Right forelimb (tissue), 1 donor: ENCODE measurements at regions not wholly inside any gene's neighbourhood (a gene's known extent, or its start where the extent isn't known, plus 50 kb on each side); places are given as distances from the start of the nearest gene placed in this dataset.

Experiments
- DNase-seq: peaks from one replicate; pipeline ENCODE4 v3.0.0-alpha.2; 2018

DNA sequence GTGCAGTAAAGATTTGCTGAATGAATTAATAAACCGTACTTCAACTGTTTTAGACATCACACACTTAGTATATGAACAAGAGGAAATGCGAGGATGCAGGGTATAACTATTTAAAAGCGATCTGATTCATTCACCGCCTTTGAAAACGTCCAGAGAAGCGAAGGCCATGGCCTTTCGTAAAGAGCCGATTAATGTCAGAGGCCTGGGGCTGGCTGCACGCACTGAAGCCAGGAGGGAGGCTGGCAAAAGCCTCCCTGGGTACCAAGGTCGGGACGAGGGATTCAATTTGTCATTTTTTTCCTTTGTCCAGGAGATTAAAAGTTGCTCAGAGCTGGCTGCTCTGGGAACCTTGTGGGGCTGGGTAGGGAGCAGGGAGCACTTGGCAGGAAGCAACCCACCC is 307.4 kb downstream of the NPHP4 start:
- DNase-seq: no peak

DNA sequence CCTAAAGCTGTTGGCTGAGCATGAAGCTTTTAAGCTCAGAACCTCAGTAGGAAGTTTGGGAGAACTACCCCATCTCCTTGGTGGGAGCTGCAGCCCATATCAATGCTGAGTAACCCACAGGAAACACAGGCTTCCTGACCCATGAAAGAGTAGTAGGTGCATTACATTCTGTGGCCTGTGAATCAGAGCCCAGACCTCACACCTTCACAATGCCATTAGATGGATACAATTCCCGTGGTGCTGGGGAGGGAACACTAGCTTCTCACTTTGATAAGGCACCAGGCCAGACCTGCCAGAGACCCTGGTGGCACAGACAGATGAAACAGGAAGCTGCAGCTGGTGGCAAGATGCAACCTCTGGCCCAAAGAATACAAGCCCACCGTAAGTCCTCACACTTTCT is 308.8 kb downstream of the NPHP4 start:
- no peak for DNase-seq

DNA sequence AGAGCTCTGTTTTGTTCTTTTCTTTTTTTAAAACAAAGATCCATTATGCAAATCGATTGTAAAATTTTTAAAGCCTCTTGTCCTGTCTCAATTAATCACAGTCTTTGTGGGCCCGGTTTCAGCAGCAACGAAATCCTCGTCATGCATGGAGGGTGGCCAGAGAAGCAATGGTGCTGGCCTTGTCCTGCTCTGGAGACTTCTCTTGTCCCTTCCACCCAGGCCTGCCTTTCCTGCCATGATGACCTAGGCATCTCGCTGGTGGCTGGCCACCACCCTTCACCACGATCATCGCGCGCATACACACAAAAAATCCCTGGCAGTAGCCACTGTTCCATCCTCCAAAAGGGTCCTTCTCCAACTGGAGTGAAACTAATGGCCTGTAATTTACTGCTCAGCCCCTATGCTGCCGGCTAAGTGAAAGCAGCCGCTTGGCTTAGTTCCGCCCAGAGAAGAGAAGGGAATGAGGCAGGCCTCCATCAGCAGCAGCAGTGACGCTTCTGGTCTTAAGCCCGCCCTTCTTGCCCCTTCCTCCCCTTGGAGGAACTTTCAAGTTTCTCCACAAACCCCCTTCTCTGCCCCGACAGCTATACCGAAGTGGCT is 309.5 kb downstream of the NPHP4 start:
- DNase-seq: peak; percentile 55

GRCh38 chr1:5681654-5682053 is 310.6 kb downstream of the NPHP4 start:
- peak; percentile 1 for DNase-seq

- DNase-seq: peak; percentile 26
These were observed 311.6 kb downstream of the NPHP4 start for GRCh38 chr1:5680600-5680999.

DNA sequence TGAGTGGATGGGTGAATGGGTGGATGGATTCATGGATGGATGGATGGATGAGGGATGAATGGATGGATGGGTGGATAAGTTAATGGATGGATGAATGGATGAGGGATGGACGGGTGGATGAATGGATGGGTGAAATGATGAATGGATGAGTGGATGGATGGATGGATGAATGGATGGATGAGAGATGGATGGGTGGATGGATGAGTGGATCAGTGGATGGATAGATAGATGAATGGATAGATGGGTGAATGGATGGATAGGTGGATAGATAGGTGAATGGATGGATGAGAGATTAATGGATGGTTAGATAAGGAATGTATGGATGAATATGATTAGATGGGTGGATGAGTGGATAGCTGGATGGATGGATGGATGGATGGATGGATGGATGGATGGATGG is 313.5 kb downstream of the NPHP4 start:
- DNase-seq: no peak

- peak; percentile 9 for DNase-seq
These were observed 319.9 kb downstream of the NPHP4 start for GRCh38 chr1:5672355-5672754.

DNA sequence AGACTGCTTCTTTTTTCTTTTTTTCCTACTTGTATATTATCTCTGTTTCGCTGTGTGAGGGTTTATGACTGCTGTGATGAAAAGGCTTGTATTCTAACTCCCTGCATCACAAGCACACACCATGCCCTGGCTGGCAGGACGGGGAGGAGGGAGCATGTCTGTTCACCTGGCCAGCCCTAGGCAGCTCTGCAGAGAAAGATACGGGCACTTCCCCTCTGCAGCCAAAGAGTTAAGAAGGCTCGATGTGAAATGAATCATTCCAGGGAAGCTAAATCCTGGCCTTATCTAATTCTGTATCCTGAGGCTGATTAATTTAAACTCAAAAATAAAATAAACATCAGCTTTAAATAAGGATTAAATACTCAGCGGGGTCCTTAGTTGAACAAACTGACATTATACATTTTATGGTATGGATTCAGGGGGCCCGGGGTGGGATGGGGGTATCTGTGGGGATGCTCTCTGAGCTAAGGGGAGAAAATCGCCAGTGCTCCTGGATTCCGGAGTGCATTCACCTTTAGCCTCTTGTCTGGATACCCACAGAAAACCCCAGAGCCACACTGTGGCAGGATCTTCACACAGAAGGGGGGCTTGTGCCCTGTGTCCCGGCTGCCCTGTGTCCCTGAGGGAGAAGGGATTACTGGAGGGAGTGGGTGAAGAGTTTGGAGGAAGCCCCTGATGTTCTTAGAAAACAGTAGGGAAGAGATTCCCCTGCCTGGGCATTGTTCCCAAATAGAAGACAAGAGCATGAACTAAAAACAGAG is 321.5 kb downstream of the NPHP4 start:
- DNase-seq: peak; percentile 12

DNA sequence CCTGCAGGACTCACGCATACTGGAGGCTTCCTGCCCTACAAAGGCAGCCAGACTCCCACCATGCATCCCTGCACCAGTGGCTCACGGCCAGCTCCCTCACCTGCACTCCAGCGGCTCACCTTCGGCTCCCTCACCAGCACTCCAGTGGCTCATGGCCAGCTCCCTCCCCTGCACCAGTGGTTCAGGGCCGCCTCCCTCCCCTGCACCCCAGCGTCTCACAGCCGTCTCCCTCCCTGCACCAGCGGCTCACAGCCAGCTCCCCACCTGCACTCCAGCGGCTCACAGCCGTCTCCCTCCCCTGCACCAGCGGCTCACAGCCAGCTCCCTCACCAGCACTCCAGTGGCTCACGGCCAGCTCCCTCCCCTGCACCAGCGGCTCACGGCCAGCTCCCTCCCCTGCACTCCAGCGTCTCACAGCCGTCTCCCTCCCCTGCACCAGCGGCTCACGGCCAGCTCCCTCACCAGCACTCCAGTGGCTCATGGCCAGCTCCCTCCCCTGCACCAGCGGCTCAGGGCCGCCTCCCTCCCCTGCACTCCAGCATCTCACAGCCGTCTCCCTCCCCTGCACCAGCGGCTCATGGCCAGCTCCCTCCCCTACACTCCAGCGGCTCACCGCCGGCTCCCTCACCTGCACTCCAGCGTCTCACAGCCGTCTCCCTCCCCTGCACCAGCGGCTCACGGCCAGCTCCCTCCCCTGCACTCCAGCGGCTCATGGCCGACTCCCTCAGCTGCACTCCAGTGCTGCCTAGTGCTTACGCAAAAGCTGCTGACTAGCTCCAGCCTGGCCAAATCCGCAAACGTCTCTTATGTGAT is 324.5 kb downstream of the NPHP4 start:
- DNase-seq: peak; percentile 35

GRCh38 chr1:5664906-5665875 is 327.0 kb downstream of the NPHP4 start:
- DNase-seq: no peak

GRCh38 chr1:5664081-5664768 is 328.0 kb downstream of the NPHP4 start:
- DNase-seq: no peak

DNA sequence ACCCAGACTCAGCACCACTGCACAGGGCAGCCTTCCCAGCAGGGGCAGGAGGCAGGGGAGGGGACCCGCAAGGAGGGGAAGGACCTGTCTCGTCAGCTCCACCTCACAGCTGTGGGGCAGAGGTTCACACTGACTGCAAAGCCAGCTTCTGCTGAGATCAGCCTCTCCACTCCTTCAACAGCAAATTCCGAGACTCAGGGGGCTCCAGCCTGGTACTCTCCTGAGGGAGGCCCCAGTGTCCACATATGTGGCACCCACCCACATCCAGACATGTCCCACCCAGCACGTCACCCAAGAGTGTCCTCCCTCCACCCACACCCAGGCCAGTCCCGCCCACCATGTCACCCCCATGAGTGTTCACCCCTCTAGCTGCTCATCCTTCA is 329.5 kb downstream of the NPHP4 start:
- DNase-seq: no peak

- DNase-seq: no peak
These were observed 330.0 kb downstream of the NPHP4 start for GRCh38 chr1:5662086-5662743.

DNA sequence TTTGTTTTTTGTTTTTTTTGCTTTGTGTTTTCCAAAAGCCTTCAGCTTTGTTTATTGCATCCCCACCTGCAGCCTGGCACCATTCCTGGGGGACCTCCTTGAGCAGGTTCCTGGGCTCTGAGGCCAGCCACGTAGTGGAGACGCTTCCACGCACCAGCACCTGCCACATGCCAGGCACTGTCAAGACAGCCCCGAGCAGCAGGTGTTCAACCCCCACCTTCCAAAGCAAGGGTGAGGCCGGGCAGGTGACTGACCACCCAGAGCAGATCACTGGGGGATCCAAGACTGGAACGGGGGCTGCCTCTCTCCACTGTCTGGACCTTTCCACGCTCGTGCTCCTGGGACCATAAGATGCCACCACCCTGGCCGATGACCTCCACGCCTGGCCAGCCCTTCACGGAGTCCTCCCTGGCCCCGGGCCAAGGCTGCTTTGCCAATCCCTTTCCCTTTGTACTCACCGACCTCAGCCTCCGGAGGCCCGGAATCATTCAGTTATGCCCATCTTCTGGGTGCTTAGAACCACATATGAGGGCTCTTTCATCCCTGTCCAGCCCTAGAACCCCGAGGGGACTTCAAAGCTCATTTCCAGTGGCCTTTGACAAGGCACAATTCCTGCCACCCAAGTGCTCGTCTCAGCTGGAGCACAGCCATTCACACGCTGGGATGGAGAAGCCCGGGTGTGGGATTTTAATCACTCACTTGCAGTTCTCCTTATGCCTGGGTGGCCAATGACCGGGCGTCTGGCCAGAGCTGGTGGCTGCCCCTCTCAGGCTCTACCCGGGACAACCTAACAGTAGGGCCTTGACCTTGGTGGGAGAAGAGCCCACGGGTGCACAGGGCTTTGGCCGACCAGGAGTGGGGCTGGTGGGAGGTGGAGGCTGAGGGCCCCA is 330.8 kb downstream of the NPHP4 start:
- DNase-seq: no peak

DNA sequence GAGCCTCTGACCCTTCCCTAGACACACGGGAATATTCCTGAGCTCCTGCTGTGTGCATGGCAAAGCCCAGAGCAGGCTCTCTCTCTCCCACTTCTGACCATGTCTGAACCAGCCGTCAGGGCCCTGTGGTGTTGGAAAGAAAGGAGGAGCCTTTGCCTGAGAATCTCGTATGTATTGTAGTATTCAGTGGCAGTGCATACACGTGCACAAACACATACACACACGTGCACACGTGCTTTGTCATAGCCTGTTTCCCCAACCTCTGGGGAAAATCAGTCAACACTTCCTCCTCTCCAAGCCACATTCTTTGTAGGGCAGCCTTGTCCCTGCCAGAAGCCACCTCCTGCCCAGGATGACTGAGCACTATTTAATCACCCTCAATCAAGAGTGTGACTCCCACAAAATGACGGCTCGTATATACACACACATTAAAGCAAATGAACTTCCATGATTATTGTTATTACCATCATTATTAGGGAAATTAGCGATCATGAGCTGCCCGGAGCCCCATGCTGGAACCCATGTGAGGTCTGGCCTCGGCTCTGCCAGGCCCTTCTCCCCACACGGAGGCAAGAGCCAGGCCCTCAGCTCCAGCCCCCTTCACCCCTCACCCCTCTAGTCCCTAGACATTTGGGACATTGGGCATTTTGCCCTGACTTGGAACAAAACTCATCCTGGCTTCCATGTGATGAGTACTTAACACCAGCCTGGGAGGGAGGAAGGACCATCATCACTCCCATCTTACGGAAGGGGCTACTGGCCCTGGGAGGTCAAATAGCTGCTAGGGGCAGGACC is 331.9 kb downstream of the NPHP4 start:
- DNase-seq: no peak

DNA sequence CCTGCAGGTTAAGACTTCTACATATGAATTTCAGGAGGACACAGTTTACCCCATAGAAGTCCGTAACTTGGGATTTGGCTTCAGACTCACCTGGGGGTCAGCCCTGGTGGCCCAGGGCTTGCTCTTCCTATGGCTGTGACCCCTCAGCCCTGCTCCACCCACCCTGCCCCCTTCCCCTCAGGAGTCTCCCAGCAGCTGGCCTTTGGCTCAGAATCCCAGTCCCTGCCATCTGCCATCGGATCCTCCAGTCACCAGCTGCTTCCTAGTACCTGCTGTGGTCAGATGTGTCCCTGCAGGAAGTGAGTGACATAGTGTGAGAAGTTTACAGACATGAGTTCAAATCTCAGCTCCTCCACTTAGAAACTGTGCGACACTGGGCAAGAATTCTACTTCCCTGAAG is 332.6 kb downstream of the NPHP4 start:
- DNase-seq: no peak

DNA sequence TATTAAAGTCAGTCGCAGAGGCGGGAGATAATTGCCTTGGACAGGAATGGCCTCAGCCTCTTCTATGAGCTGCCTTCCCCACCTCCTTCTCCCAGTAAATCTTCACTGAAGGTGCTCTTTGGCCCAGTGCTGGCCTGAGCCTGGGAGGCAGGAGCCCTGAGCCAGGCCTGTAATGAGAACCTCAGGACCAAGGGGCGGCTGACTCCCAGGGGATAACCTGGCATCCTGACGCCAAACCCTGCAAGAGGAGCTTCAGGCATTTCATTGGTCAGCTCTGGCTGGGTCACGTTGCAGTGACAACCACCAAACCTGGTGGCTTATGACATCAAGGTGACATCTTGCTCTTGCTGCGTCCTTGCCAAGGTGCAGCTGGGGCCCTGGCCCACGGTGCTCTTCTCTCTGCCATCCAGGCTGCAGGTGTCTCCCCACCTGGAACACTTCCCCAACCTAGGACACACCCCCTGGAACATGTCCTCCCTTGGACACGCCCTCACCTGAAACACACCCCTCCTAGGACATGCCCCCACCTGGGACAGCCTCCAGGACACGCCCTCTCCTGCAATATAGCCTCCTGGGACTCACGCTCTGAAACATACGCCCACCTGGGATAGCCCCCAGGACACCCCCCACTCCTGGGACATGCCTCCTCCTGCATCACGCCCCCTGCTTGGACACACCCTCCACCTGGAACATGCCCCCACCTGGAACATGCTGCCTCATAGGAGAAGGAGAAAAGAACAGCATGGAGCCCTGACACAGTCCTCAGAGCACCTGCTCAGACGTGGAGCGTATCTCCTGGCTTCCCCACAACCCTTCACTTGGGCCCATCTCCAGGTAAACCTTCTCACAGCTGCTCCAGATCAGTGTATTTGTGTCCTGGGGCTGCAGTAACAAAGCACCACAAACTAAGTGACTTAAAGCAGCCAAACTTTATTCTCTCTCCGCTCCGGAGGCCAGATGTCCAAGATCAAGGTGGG is 333.6 kb downstream of the NPHP4 start:
- DNase-seq: no peak
